Sciatic nerve (tissue), 2 donors: ENCODE measurements at regions not wholly inside any gene's neighbourhood (a gene's known extent, or its start where the extent isn't known, plus 50 kb on each side); places are given as distances from the start of the nearest gene placed in this dataset.

Source experiments
- ATAC-seq: fragments of 200-7000 bp; cut with Tn5 transposase; one replicate; pipeline ENCODE4 v1.9.1; 2020; ENCODE audit warnings: mild to moderate bottlenecking, moderate library complexity
- DNase-seq: peaks from one replicate; pipeline ENCODE4 v3.0.0-alpha.2; 2020; ENCODE audit warnings: low spot score
- intact Hi-C: fragments of 100-400 bp; cut with DNase I; formaldehyde crosslinking; loops from one replicate; pipeline ENCODE4 v1.14.2; 2022
- donor health status: DM: no; HTN: no; CAD: no.
- donor health status: DM: no; HTN: no; CAD: no.

DNA sequence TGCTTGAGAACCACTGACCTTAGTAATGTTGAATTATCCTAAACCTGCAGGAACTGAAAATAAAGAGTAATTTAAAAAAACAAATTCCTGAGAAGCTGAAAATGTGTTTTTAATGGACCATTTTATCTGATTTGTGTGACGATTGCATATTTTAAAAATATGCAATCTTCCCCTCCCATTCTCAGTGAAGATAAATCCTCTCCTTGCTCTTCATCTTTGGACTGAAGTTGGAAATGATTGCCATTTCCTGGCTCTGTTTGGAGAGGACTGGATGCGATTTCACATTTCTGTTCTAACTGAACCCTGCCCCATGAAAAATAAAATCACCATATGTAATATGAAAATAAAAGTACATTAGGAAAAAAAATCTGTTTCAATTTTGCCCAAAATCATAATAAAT, 216.3 kb downstream of the SLC6A15 start:
- ATAC-seq, result no peak
- no peak for DNase-seq
- intact Hi-C loops, result no loop called here

GRCh38 chr12:84694116-84694515, 218.5 kb downstream of the SLC6A15 start:
- intact Hi-C loops, result no loop called here
- ATAC-seq (no peak), DNase-seq (no peak)

DNA sequence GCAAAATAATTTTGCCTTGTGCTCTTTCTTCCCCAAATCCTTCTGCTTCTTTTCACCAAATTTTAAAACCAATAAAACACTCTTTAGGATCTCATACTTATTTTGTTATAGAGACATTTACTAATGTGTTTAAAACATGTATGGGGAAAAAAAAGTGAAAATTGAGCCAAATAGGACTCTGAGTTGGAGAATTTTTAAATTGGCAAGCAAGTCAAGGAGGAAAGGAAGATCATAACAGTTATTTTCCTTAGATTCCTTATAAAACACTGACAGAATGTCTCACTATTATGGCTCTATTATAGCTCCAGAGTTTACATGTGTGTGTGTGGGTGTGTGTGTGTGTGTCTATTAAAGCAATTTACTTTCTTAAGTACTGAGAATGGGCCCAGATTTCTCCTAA, 220.5 kb downstream of the SLC6A15 start:
- DNase-seq (no peak), ATAC-seq (no peak)
- intact Hi-C loops, result no loop called here

GRCh38 chr12:84691266-84691665, 221.3 kb downstream of the SLC6A15 start:
- DNase-seq (no peak), ATAC-seq (no peak)
- intact Hi-C loops, result no loop called here

DNA sequence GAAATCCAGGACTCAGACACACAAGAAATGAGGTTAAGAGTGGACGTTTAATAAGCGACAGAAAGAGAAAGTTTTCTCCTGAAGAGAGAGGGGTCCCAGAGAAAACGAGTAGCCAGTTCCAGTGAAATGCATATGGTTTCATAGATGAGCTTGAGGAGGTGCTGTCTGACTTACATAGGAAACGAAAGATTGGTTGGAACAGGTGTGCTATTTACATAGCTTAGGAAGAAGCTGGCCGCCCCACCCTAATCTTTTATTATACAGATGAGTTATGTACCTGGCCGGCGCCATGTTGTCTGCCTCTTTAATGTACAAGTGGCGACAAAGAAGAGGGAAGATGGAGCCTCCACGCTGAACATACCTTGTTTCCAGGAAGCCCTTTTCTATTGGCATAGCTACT, 223.0 kb downstream of the SLC6A15 start:
- ATAC-seq (no peak), DNase-seq (no peak)
- intact Hi-C loops, result no loop called here

- intact Hi-C loops, result no loop called here
- DNase-seq, result no peak
- ATAC-seq, result no peak
These were observed 227.2 kb downstream of the SLC6A15 start for GRCh38 chr12:84685379-84685778.

DNA sequence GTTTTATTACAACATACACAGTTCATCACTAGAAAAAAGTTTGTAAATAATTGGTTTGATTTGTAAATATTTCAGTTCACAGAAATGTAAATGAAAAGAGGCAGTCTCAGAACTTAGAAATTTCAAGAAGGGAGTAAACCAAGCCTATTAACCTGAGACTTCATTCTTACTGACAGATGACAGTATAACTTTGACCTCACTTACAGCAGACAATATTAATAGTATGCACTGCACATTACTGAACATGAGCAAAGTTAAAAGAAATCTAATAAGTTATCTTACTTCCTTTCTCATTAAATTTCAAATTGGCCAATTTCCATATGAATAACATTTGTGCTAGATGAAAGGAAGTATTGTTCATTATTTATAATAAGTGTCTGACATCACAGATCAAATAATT, 235.8 kb downstream of the SLC6A15 start:
- no peak for DNase-seq
- intact Hi-C loops, result no loop called here
- no peak for ATAC-seq

- intact Hi-C loops, result no loop called here
- DNase-seq (no peak), ATAC-seq (no peak)
These were observed 250.8 kb downstream of the SLC6A15 start for GRCh38 chr12:84661786-84662185.

DNA sequence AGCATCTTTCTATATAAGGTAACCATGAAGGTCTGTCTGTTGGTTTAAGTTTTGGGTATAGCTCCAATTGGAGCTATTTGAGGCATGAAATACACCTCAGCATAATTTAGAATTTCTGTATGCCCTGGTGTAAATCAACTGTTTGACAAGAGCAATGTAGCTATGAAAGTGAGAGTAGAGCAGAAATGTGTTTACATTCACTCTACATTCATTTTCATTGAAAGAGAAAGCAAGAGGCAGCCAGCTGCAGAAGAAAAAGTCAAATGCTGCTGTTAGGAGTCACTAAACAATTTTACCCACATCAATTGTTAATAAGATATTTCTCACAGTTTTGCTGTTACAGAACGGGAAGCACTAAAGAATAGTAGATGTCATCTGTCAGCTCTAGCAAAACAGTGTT, 252.5 kb downstream of the SLC6A15 start:
- DNase-seq (no peak), ATAC-seq (no peak)
- intact Hi-C loops, result no loop called here

GRCh38 chr12:84658877-84659276, 253.7 kb downstream of the SLC6A15 start:
- no peak for DNase-seq
- intact Hi-C loops, result no loop called here
- no peak for ATAC-seq

DNA sequence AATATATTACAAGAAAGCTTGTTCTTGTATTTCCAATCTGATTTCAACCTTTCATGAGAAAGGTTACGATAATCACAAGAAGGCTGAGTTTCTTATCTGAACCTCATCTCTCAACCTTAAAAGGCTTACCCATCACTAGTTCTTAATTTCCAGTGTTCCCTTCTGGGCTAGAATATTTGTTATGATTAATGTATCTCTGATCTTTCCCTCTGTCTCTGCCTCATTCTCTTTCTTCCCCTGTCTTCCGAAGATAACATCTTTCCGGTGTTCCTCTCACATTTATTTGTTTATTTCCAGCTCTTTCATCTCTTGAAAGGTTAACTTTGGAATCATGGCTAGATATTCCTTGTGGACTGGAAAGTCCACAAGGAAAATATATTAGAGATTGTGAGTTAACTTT, 255.9 kb downstream of the SLC6A15 start:
- ATAC-seq, result no peak
- no peak for DNase-seq
- intact Hi-C loops, result no loop called here

DNA sequence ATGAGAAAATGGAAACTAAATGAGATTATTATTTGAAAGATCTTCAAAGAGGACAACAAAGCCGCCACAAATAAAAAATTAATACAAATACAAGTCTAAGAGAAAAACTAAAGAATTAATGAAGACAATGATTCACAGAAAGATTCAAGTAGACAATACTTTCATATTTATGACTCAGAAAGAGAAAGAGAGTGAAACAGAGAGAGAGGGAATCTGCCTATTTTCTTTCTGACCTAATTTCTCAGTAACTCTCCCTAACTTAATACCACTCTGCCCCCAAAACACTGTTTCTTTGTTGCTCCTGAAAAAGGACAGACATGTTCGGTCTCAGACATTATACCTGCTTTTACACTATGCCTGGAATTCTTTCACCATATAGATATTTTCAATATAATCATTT, 259.1 kb downstream of the SLC6A15 start:
- no peak for ATAC-seq
- intact Hi-C loops, result no loop called here
- DNase-seq, result no peak

DNA sequence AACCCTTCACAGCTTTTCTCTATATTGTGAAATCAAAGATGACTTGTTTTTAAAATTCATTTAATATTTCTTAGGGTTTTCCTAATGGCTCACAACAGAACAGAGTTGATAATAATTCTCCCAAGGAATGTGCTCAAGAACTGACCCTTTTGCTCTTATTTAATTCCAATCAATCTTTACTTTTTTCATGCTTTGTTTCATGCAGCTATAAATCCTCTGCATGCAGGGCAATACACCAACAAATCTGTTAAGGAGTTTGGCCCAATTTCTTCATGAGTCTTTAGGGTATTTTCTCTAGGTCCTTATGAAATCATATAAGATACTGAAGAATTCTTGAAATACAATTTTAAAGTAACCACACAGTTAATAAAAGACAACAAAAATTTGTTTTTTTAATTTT, 264.2 kb downstream of the SLC6A15 start:
- ATAC-seq, result no peak
- intact Hi-C loops, result no loop called here
- DNase-seq, result no peak

- intact Hi-C loops, result no loop called here
- DNase-seq, result no peak
- no peak for ATAC-seq
These were observed 267.7 kb downstream of the SLC6A15 start for GRCh38 chr12:84644908-84645307.

DNA sequence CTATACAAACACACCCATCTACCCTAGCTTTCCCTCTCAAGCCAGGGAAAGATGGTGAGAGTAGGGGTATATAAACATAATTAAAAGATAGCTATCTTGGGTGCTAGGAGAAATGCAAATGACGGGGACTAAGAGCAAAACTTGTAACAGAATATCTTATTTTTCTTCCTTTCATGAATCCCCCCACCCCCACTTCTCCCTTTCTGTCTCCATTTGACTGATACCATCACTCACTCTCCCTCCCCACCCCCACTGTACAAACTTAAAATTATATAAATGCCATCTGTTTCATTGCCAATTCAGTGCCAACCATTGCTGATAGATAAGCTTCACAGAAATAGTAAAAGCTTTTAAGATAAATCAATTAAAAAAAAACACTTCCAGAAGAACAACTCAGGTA, 268.6 kb downstream of the SLC6A15 start:
- DNase-seq, result no peak
- intact Hi-C loops, result no loop called here
- ATAC-seq, result no peak

GRCh38 chr12:84641940-84642545, 270.6 kb downstream of the SLC6A15 start:
- intact Hi-C loops, result no loop called here
- ATAC-seq (no peak), DNase-seq (no peak)

GRCh38 chr12:84638811-84639368, 273.7 kb downstream of the SLC6A15 start:
- ATAC-seq, result no peak

GRCh38 chr12:84637926-84638325, 274.7 kb downstream of the SLC6A15 start:
- DNase-seq (no peak), ATAC-seq (no peak)
- intact Hi-C loops, result no loop called here

More at GRCh38 chr12:84638811-84639368, 273.7 kb downstream of the SLC6A15 start:
- DNase-seq, result no peak
- intact Hi-C loops, result no loop called here

DNA sequence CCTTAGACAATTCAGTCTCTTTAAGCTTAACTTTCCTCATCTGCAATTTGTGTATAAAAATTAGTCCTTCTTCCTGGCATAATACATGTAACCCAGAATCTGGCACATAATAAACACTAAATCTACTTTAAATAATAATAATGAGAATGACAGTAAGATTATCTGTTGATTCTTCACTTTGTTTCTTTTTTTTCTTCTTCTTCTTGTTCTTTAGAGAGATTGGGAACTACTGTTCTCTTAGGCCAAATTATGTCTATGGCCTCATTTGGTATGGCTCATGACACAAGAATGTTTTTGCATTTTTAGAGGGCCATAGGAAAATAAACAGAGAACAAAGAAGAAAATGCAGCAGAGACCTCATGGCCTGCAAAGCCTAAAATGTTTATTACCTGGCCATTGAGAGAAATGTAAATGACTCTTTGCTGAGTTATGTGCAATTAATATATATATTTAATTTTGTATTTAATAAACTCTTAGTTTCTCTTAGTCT, 275.8 kb downstream of the SLC6A15 start:
- no peak for DNase-seq
- intact Hi-C loops, result no loop called here
- no peak for ATAC-seq

- intact Hi-C loops, result no loop called here
- ATAC-seq (no peak), DNase-seq (no peak)
These were observed 278.1 kb downstream of the SLC6A15 start for GRCh38 chr12:84634526-84634925.

GRCh38 chr12:84632556-84632955, 280.0 kb downstream of the SLC6A15 start:
- no peak for DNase-seq
- no peak for ATAC-seq
- intact Hi-C loops, result no loop called here
